ENCODE measurements at regions not wholly inside any gene's neighbourhood (a gene's known extent, or its start where the extent isn't known, plus 50 kb on each side); places are given as distances from the start of the nearest gene placed in this dataset.

DNA sequence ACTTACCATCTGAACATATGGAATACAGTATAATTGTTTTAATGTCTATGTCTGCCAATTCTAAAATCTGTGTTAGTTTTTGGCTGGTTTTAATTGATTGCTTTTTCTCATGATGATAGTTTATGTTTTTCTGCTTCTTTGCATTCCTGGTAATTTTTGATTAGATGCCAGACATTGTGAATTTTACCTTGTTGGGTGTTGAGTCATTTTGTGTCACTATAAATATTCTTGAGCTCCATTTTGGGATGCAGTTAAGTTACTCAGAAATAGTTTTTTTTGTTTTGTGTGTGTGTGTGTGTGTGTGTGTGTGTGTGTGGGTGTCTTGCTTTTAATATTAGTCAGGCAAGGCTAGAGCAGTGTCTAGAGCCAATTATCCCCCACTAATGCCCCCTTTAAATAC is 818.8 kb upstream of the NR2F2 start:
- Histone ChIP-seq H3K9ac (ENCODE audit: low read length) (no peak overlapping the region), H3K4me1 (ENCODE audit: insufficient read depth, low read length) (no peaks in the 10 kb centered on the region), H3K27me3 (ENCODE audit: control insufficient read depth in 1 of 2, insufficient read depth in 2 of 2, low read length in 2 of 2) (no peaks in the 10 kb centered on the region), H3K36me3 (ENCODE audit: insufficient read depth, low read length) (no peaks in the 10 kb centered on the region), H3K4me3 (ENCODE audit: low read depth in 1 of 2, low read length in 2 of 2) (no peak overlapping the region), H3K27ac (ENCODE audit: low read depth, low read length) (no peak overlapping the region), H3K9me3 (ENCODE audit: low read length) (no peaks in the 10 kb centered on the region)

- Histone ChIP-seq H3K9me3 (ENCODE audit: low read length) (no peaks in the 10 kb centered on the region), H3K27me3 (ENCODE audit: control insufficient read depth in 1 of 2, insufficient read depth in 2 of 2, low read length in 2 of 2) (no peaks in the 10 kb centered on the region), H3K36me3 (ENCODE audit: insufficient read depth, low read length) (no peaks in the 10 kb centered on the region), H3K27ac (ENCODE audit: low read depth, low read length) (no peak overlapping the region), H3K4me3 (ENCODE audit: low read depth in 1 of 2, low read length in 2 of 2) (no peak overlapping the region), H3K4me1 (ENCODE audit: insufficient read depth, low read length) (no peaks in the 10 kb centered on the region), H3K9ac (ENCODE audit: low read length) (no peak overlapping the region)
Measured at GRCh38 chr15:95512906-95513305, 817.6 kb upstream of the NR2F2 start.

GRCh38 chr15:95519887-95520286 is 810.6 kb upstream of the NR2F2 start:
- H3K36me3 ChIP-seq (ENCODE audit: insufficient read depth, low read length): no peaks in the 10 kb centered on the region
- no peak overlapping the region for H3K9ac ChIP-seq (ENCODE audit: low read length)
- no peaks in the 10 kb centered on the region for H3K9me3 ChIP-seq (ENCODE audit: low read length)
- no peak overlapping the region for H3K27ac ChIP-seq (ENCODE audit: low read depth, low read length)
- H3K4me1 ChIP-seq (ENCODE audit: insufficient read depth, low read length): no peaks in the 10 kb centered on the region
- no peak overlapping the region for H3K4me3 ChIP-seq (ENCODE audit: low read depth in 1 of 2, low read length in 2 of 2)
- no peaks in the 10 kb centered on the region for H3K27me3 ChIP-seq (ENCODE audit: control insufficient read depth in 1 of 2, insufficient read depth in 2 of 2, low read length in 2 of 2)

DNA sequence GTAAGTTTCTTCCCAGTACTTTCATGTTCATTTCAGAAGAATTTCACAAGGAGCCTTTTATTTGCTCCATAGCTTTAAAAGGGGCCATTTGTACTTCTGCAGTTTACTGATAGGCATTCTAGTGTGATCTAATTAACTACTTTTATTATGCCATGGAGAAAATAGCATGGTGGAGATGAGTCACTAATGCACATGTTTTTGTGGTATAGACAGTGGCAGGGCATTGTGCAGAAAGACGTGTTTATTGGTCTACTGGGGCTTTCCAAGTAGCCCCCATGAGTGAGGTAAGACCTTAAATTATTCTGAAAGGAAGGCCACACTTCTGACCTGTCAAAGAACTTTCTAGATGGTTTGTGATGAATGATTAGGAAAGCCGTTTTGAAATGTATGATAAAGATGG is 810.0 kb upstream of the NR2F2 start:
- no peaks in the 10 kb centered on the region for H3K9me3 ChIP-seq (ENCODE audit: low read length)
- no peaks in the 10 kb centered on the region for H3K27me3 ChIP-seq (ENCODE audit: control insufficient read depth in 1 of 2, insufficient read depth in 2 of 2, low read length in 2 of 2)
- no peaks in the 10 kb centered on the region for H3K36me3 ChIP-seq (ENCODE audit: insufficient read depth, low read length)
- no peak overlapping the region for H3K27ac ChIP-seq (ENCODE audit: low read depth, low read length)
- H3K4me3 ChIP-seq (ENCODE audit: low read depth in 1 of 2, low read length in 2 of 2): no peak overlapping the region
- H3K4me1 ChIP-seq (ENCODE audit: insufficient read depth, low read length): no peaks in the 10 kb centered on the region
- no peak overlapping the region for H3K9ac ChIP-seq (ENCODE audit: low read length)

GRCh38 chr15:95520922-95521321 is 809.6 kb upstream of the NR2F2 start:
- H3K27ac ChIP-seq (ENCODE audit: low read depth, low read length): no peak overlapping the region
- H3K4me1 ChIP-seq (ENCODE audit: insufficient read depth, low read length): no peaks in the 10 kb centered on the region
- H3K4me3 ChIP-seq (ENCODE audit: low read depth in 1 of 2, low read length in 2 of 2): no peak overlapping the region
- H3K9me3 ChIP-seq (ENCODE audit: low read length): no peaks in the 10 kb centered on the region
- H3K27me3 ChIP-seq (ENCODE audit: control insufficient read depth in 1 of 2, insufficient read depth in 2 of 2, low read length in 2 of 2): no peaks in the 10 kb centered on the region
- H3K36me3 ChIP-seq (ENCODE audit: insufficient read depth, low read length): no peaks in the 10 kb centered on the region
- H3K9ac ChIP-seq (ENCODE audit: low read length): no peak overlapping the region

DNA sequence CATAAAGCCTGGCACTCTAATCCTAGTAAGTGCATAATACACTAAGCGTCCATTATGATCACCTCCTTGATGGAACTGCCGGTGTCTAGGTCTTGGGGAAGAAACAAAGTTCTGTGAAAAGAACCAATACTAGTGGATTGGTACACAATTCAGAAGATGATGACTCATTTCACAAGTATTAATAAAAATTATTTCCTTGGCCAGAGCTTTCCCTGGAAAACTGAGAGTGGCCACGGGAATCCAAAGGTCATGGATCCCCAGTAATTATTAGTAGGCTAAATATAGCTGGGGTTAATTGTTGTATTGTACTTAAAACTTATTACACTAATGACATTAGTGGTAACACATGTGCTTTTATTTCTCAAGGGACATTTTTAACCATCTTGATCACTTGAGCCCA is 808.0 kb upstream of the NR2F2 start:
- no peak overlapping the region for H3K9ac ChIP-seq (ENCODE audit: low read length)
- no peak overlapping the region for H3K27ac ChIP-seq (ENCODE audit: low read depth, low read length)
- no peaks in the 10 kb centered on the region for H3K27me3 ChIP-seq (ENCODE audit: control insufficient read depth in 1 of 2, insufficient read depth in 2 of 2, low read length in 2 of 2)
- no peaks in the 10 kb centered on the region for H3K4me1 ChIP-seq (ENCODE audit: insufficient read depth, low read length)
- H3K4me3 ChIP-seq (ENCODE audit: low read depth in 1 of 2, low read length in 2 of 2): no peak overlapping the region
- H3K36me3 ChIP-seq (ENCODE audit: insufficient read depth, low read length): no peaks in the 10 kb centered on the region
- no peaks in the 10 kb centered on the region for H3K9me3 ChIP-seq (ENCODE audit: low read length)

DNA sequence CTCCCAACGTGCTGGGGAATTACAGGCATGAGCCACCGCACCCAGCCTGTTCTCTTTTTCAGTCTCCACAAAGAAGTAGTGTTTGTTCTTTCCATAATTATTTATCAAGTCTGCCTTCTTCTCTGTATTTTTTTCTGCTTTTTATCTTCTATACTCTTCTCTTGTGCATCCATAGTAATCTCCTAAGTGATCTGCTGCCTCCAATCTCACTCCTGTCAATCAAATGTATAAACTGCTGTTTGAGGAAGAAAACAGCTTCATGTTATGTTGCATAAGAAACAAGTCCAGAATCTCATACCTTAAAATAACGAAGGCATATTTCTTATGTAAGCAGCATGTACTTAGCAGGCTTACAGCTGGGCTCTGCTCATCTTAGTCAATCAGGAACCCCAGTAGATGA is 801.6 kb upstream of the NR2F2 start:
- H3K27me3 ChIP-seq (ENCODE audit: control insufficient read depth in 1 of 2, insufficient read depth in 2 of 2, low read length in 2 of 2): no peaks in the 10 kb centered on the region
- H3K4me3 ChIP-seq (ENCODE audit: low read depth in 1 of 2, low read length in 2 of 2): no peak overlapping the region
- no peaks in the 10 kb centered on the region for H3K36me3 ChIP-seq (ENCODE audit: insufficient read depth, low read length)
- H3K27ac ChIP-seq (ENCODE audit: low read depth, low read length): no peak overlapping the region
- H3K4me1 ChIP-seq (ENCODE audit: insufficient read depth, low read length): no peaks in the 10 kb centered on the region
- no peaks in the 10 kb centered on the region for H3K9me3 ChIP-seq (ENCODE audit: low read length)
- H3K9ac ChIP-seq (ENCODE audit: low read length): no peak overlapping the region

DNA sequence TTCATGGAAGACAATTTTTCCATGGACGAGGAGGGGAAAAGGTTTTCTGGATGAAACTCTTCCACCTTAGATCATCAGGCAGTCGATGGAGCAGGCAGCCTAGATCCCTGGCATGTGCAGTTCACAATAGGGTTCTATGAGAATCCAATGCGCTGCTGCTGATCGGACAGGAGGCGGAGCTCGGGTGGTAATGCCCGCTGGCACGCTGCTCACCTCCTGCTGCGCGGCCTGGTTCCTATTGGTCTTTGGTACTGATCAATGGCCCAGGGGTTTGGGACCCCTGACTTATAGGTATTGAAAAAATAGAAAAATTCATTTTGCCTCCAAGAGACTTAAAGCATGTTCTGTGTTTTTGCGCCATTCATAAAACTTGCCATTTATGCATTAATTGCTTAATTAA is 793.9 kb upstream of the NR2F2 start:
- no peaks in the 10 kb centered on the region for H3K4me1 ChIP-seq (ENCODE audit: insufficient read depth, low read length)
- H3K9me3 ChIP-seq (ENCODE audit: low read length): no peaks in the 10 kb centered on the region
- H3K36me3 ChIP-seq (ENCODE audit: insufficient read depth, low read length): no peaks in the 10 kb centered on the region
- H3K27ac ChIP-seq (ENCODE audit: low read depth, low read length): no peak overlapping the region
- H3K27me3 ChIP-seq (ENCODE audit: control insufficient read depth in 1 of 2, insufficient read depth in 2 of 2, low read length in 2 of 2): no peaks in the 10 kb centered on the region
- H3K9ac ChIP-seq (ENCODE audit: low read length): no peak overlapping the region
- H3K4me3 ChIP-seq (ENCODE audit: low read depth in 1 of 2, low read length in 2 of 2): no peak overlapping the region

DNA sequence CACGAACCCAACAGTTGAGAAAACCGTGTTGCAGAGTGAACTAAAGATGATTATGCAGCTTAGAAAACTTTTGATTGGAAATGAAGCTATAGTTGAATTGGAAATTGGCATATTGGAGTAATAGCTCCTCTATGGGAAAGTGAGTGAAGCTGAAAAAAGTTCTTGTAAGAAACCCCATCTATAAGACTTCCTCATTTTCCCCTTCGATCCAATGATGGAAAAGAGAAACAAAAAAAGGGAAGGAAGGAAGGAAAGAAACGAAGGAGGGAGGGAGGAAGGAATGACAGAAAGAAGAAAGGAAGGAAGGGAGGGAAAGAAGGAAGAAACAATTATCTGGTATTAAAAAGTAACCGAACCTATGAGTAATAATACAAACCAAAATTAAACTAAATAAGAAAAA is 791.8 kb upstream of the NR2F2 start:
- H3K27ac ChIP-seq (ENCODE audit: low read depth, low read length): no peak overlapping the region
- no peaks in the 10 kb centered on the region for H3K36me3 ChIP-seq (ENCODE audit: insufficient read depth, low read length)
- H3K27me3 ChIP-seq (ENCODE audit: control insufficient read depth in 1 of 2, insufficient read depth in 2 of 2, low read length in 2 of 2): no peaks in the 10 kb centered on the region
- H3K4me3 ChIP-seq (ENCODE audit: low read depth in 1 of 2, low read length in 2 of 2): no peak overlapping the region
- no peaks in the 10 kb centered on the region for H3K4me1 ChIP-seq (ENCODE audit: insufficient read depth, low read length)
- no peaks in the 10 kb centered on the region for H3K9me3 ChIP-seq (ENCODE audit: low read length)
- H3K9ac ChIP-seq (ENCODE audit: low read length): no peak overlapping the region

- no peaks in the 10 kb centered on the region for H3K36me3 ChIP-seq (ENCODE audit: insufficient read depth, low read length)
- H3K4me3 ChIP-seq (ENCODE audit: low read depth in 1 of 2, low read length in 2 of 2): no peak overlapping the region
- H3K9me3 ChIP-seq (ENCODE audit: low read length): no peaks in the 10 kb centered on the region
- no peak overlapping the region for H3K27ac ChIP-seq (ENCODE audit: low read depth, low read length)
- H3K9ac ChIP-seq (ENCODE audit: low read length): no peak overlapping the region
- no peaks in the 10 kb centered on the region for H3K4me1 ChIP-seq (ENCODE audit: insufficient read depth, low read length)
- no peaks in the 10 kb centered on the region for H3K27me3 ChIP-seq (ENCODE audit: control insufficient read depth in 1 of 2, insufficient read depth in 2 of 2, low read length in 2 of 2)
Measured at GRCh38 chr15:95541301-95541700, 789.2 kb upstream of the NR2F2 start.

- Histone ChIP-seq H3K4me1 (ENCODE audit: insufficient read depth, low read length) (no peaks in the 10 kb centered on the region), H3K36me3 (ENCODE audit: insufficient read depth, low read length) (no peaks in the 10 kb centered on the region), H3K27me3 (ENCODE audit: control insufficient read depth in 1 of 2, insufficient read depth in 2 of 2, low read length in 2 of 2) (no peaks in the 10 kb centered on the region), H3K27ac (ENCODE audit: low read depth, low read length) (no peak overlapping the region), H3K9ac (ENCODE audit: low read length) (no peak overlapping the region), H3K4me3 (ENCODE audit: low read depth in 1 of 2, low read length in 2 of 2) (no peak overlapping the region), H3K9me3 (ENCODE audit: low read length) (no peaks in the 10 kb centered on the region)
Measured at GRCh38 chr15:95549168-95549738, 781.2 kb upstream of the NR2F2 start.

DNA sequence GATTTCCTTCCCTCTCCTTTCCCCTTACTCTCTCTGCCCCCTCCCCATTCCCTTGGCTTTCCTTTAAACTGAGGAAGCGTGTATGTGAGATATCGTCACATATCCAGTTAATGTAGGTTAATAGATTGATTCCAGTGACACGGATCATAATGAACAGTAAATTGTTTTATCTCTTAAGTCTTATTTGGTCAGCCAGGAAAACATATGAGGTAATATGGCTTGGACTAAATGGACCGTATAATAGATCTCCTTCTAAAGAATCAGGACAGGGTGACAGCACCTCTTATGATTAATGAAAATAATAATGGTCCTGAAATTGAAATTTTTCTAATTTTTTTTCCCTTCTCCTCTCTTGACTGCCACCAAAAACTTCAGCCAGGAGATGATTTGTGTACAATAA is 779.8 kb upstream of the NR2F2 start:
- Histone ChIP-seq H3K9ac (ENCODE audit: low read length) (no peak overlapping the region), H3K4me3 (ENCODE audit: low read depth in 1 of 2, low read length in 2 of 2) (no peak overlapping the region), H3K27ac (ENCODE audit: low read depth, low read length) (no peak overlapping the region), H3K27me3 (ENCODE audit: control insufficient read depth in 1 of 2, insufficient read depth in 2 of 2, low read length in 2 of 2) (no peaks in the 10 kb centered on the region), H3K4me1 (ENCODE audit: insufficient read depth, low read length) (no peaks in the 10 kb centered on the region), H3K36me3 (ENCODE audit: insufficient read depth, low read length) (no peaks in the 10 kb centered on the region), H3K9me3 (ENCODE audit: low read length) (no peaks in the 10 kb centered on the region)

Data from muscle layer of colon (tissue), 2 donors.